ENCODE measurements at regions not wholly inside any gene's neighbourhood (a gene's known extent, or its start where the extent isn't known, plus 50 kb on each side); places are given as distances from the start of the nearest gene placed in this dataset.

GRCh38 chr9:26058111-26058895 is 380.1 kb upstream of the TUSC1 start:
- H3K4me3 ChIP-seq (ENCODE audit: low read depth, poor library complexity, severe bottlenecking), result no peak overlapping the region
- TF ChIP-seq CTCF (IDR thresholded peaks at IDR 0.05) (no peak), POLR2A (IDR thresholded peaks at IDR 0.05) (no peak)
- intact Hi-C loops (cut with DNase I; ENCODE audit: low total_unique reads), result loop anchor here (5.0 kb wide), 1 partner anchor 471 kb away; no protein-coding TSS in a partner anchor
- DNase-seq (ENCODE audit: low spot score in 2 of 2), result no peak
- 44 to 46% methylated on average over 1 of the region's 1 CpG for WGBS, 2 donors

GRCh38 chr9:26057050-26057449 is 378.8 kb upstream of the TUSC1 start:
- DNase-seq (ENCODE audit: low spot score in 2 of 2), result no peak
- H3K4me3 ChIP-seq (ENCODE audit: low read depth, poor library complexity, severe bottlenecking), result no peak overlapping the region
- intact Hi-C loops (cut with DNase I; ENCODE audit: low total_unique reads), result loop anchor here (5.0 kb wide), 1 partner anchor 470 kb away; no protein-coding TSS in a partner anchor
- WGBS, 2 donors, result 53 to 65% methylated on average over 3 of the region's 3 CpGs
- TF ChIP-seq POLR2A (IDR thresholded peaks at IDR 0.05) (no peak), CTCF (IDR thresholded peaks at IDR 0.05) (no peak)

- no peak for TF ChIP-seq CTCF (IDR thresholded peaks at IDR 0.05)
- TF ChIP-seq POLR2A (IDR thresholded peaks at IDR 0.05), result no peak
- H3K4me3 ChIP-seq (ENCODE audit: low read depth, poor library complexity, severe bottlenecking), result no peak overlapping the region
- intact Hi-C loops (cut with DNase I; ENCODE audit: low total_unique reads), result loop anchor here (5.0 kb wide), 1 partner anchor 468 kb away; no protein-coding TSS in a partner anchor
- 86 to 89% methylated on average over 4 of the region's 4 CpGs for WGBS, 2 donors
- DNase-seq (ENCODE audit: low spot score in 2 of 2), result no peak
These were observed 376.6 kb upstream of the TUSC1 start for GRCh38 chr9:26054600-26055520.

- 89 to 92% methylated on average over 3 of the region's 3 CpGs for WGBS, 2 donors
- no peak for DNase-seq (ENCODE audit: low spot score in 2 of 2)
- TF ChIP-seq CTCF (IDR thresholded peaks at IDR 0.05) (no peak), POLR2A (IDR thresholded peaks at IDR 0.05) (no peak)
- intact Hi-C loops (cut with DNase I; ENCODE audit: low total_unique reads), result no loop called here
- no peak overlapping the region for H3K4me3 ChIP-seq (ENCODE audit: low read depth, poor library complexity, severe bottlenecking)
These were observed 375.7 kb upstream of the TUSC1 start for GRCh38 chr9:26053954-26054353.

GRCh38 chr9:26043431-26043830 is 365.2 kb upstream of the TUSC1 start:
- whole genome bisulfite sequencing, 2 donors, result 67 to 77% methylated on average over 1 of the region's 1 CpG
- intact Hi-C loops (cut with DNase I; ENCODE audit: low total_unique reads), result no loop called here
- H3K4me3 ChIP-seq (ENCODE audit: low read depth, poor library complexity, severe bottlenecking), result no peak overlapping the region
- DNase-seq (ENCODE audit: low spot score in 2 of 2), result no peak
- TF ChIP-seq CTCF (IDR thresholded peaks at IDR 0.05) (no peak), POLR2A (IDR thresholded peaks at IDR 0.05) (no peak)

All from lower leg skin (tissue), 4 donors.